ENCODE measurements at regions not wholly inside any gene's neighbourhood (a gene's known extent, or its start where the extent isn't known, plus 50 kb on each side); places are given as distances from the start of the nearest gene placed in this dataset.
"Not testable (repeated sequence)": the region's sequence is repeated elsewhere in the genome, so short reads cannot be mapped to it uniquely, and the experiment has no call there.

DNA sequence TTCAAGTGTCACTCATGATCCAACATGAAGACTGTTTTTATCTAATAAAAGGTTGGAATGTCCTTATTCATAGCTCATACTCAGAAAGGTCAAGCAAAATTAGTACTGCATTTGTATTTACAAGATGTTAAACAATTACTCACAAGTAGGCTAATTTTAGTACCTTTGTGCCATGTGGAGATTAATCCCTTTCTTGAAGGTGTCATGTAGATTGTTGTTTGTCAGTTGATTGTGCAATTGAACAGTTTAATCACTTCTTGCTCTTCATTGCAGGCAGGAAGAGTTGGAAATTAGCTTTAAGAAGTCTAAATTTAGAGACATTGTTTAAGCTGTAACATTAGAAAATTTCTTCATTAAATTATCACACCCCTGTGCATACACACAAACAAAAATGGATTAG, 847.1 kb downstream of the KCNT2 start:
- FAIRE-seq (no peak), DNase-seq (ENCODE audit: low spot score) (no peak)

DNA sequence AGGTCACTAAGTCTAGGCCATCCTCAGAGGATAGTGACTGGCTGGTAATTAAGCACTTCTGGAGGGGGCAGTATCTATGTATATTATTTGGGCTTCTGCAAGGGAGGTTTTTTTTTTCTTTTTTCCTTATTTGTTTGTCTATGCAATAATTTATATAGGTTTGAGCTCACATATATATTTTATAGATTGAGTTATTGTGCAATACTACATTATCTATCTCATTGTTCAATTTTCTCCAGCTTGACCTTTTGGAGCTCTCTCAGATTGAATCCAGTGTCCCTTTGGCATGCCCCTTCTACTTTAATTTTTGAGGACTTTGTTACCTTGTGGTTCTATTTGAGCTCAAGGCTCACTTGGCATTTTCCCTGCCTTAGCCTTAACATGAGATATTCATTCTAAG, 852.1 kb downstream of the KCNT2 start:
- DNase-seq (ENCODE audit: low spot score) (no peak), FAIRE-seq (no peak)

DNA sequence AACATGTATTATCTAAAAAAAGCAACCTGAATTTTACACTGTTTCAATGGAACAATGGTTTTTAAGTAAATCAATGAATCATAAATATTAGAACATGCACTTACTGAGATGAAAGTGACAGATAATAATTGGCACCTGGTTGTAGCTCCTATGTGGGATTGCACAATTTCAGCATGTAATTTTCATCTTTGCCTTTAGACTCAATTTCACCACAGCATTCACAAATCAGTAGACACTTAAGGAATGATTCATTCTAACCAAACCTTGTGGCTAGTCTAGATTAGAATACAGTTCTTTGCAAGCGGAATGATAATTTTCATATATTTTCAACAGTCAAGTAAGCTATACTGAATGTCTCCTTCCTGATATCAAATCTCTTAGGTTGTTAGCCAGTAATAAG, 853.4 kb downstream of the KCNT2 start:
- FAIRE-seq = no peak
- DNase-seq (ENCODE audit: low spot score) = no peak

GRCh38 chr1:195754303-195754702, 853.9 kb downstream of the KCNT2 start:
- no peak for DNase-seq (ENCODE audit: low spot score)
- FAIRE-seq = no peak

GRCh38 chr1:195748969-195749368, 859.3 kb downstream of the KCNT2 start:
- FAIRE-seq (no peak), DNase-seq (ENCODE audit: low spot score) (no peak)

- DNase-seq (ENCODE audit: low spot score) (no peak), FAIRE-seq (no peak)
Observed at GRCh38 chr1:195745189-195746010, 862.8 kb downstream of the KCNT2 start.

- DNase-seq (ENCODE audit: low spot score) = no peak
Observed at GRCh38 chr1:195744256-195744655, 864.0 kb downstream of the KCNT2 start.

GRCh38 chr1:195740862-195741261, 867.4 kb downstream of the KCNT2 start:
- no peak for DNase-seq (ENCODE audit: low spot score)
- no peak for FAIRE-seq

More at GRCh38 chr1:195744256-195744655, 864.0 kb downstream of the KCNT2 start:
- FAIRE-seq = no peak

DNA sequence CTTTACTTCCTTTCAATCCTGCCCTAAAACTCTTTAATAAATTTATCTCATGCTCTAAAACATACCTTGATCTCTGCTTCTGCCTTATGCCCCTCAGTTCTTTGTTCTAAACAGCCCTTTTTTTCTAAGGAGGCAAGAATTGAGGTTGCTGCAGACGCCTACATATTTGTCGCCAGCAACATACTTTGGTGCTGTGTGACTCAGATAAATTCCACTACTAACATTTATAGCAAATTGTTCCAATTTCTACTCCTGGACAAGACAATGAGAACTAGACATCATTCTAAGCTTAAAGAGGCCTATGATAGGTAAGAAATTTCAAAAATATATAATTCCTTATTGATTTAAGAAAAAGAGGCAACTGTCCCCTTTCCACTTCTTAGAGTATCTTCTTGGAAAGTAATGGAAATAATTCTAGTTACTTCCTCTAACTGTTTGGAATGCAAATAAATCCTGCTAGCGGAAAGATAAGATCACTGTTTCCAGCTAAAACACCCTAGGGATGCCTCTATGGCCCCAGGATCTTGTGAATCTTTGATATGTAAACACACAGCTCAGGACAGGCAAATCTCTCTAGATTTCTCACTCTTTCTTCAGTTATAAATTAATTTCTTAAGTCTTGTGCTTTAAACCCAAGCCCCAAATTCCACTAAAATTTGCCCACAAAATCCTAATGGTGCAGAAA, 869.1 kb downstream of the KCNT2 start:
- FAIRE-seq (no peak), DNase-seq (ENCODE audit: low spot score) (peak; percentile 8)

GRCh38 chr1:195735140-195735539, 873.1 kb downstream of the KCNT2 start:
- FAIRE-seq (no peak), DNase-seq (ENCODE audit: low spot score) (no peak)

- FAIRE-seq (no peak), DNase-seq (ENCODE audit: low spot score) (no peak)
Observed at GRCh38 chr1:195733826-195734225, 874.4 kb downstream of the KCNT2 start.

- FAIRE-seq (no peak), DNase-seq (ENCODE audit: low spot score) (no peak)
Observed at GRCh38 chr1:195733408-195733807, 874.8 kb downstream of the KCNT2 start.

GRCh38 chr1:195731385-195731784, 876.9 kb downstream of the KCNT2 start:
- DNase-seq (ENCODE audit: low spot score) = no peak
- FAIRE-seq = no peak

DNA sequence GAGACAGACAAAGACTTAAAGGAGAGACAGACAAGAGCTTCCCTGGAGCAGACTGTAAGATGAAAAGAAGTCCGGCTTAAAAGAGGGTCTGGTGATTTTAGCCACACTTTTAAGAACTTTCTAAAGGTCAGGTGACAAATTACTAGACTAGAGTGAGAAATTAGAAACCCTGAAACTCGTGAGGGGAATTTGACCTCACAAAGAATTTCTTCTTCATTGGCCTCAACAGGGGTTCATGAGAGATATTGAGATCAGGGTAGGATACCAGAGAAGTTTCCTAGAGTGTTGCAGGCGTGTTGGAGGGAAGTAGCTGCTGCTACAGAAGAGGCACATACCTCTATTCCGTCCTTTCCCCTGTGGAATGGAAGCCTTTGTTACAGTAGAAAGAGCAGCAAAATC, 884.4 kb downstream of the KCNT2 start:
- DNase-seq (ENCODE audit: low spot score) (no peak), FAIRE-seq (no peak)

- not testable (repeated sequence) for FAIRE-seq; DNase-seq (ENCODE audit: low spot score)
Observed at GRCh38 chr1:195722852-195723795, 885.1 kb downstream of the KCNT2 start.

- not testable (repeated sequence) for FAIRE-seq; DNase-seq (ENCODE audit: low spot score)
Observed at GRCh38 chr1:195722146-195722545, 886.1 kb downstream of the KCNT2 start.

DNA sequence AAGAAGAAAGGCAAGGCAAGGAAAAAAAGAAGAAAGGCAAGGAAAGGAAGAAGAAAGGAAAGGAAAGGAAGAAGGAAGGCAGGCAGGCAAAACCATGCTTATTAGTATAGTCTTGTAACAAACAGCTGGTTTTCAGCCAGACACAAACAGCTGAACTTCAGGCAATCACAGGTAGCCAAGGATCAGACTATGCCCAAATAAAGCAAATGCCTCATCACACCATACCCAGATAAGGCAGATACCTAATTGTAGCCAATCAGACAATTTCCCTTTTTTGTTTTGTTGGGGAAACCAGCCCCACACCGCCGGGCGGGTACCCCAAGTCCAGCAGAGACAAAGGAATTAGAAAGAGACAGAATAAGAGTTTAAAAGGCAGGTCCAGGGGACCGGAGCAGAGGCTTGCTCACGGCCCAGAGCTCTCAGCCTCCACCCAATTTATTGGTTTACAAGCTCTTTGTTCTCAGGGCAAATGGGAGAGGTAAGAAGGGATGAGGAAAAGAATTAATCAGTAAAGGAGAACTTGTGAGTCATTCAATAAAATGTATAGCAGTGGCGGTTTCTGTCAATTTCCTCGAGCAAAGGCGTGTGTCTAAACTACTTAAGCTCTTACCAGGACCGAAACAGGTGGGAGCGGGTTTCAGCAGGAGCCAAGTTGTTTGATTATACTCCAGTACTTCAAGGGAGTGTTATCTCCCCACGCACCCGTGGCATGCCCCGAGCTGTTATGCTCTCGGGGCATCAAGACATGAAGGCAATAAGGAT, 886.8 kb downstream of the KCNT2 start:
- no peak for DNase-seq (ENCODE audit: low spot score)
- no peak for FAIRE-seq

- peak; percentile 14 for DNase-seq (ENCODE audit: low spot score)
- FAIRE-seq = no peak
Observed at GRCh38 chr1:195717651-195718050, 890.6 kb downstream of the KCNT2 start.

DNA sequence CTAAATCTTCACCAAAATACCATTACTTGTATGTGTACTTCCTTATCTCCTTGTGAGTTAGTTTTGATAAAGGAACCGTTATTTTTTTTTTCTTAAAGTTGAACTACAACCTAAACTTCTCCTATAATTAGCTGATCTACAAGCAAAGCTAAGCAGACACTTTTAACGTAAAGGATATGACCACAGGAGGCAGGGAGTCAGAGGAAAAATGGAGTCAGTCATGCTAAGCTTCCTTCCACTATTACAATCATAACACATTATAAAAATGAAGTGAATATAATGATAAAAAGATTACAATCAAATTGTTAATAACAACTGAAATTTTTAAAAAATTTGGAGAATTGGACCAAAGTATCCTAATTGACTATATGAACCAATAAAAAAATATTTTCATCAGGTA, 892.6 kb downstream of the KCNT2 start:
- FAIRE-seq (no peak), DNase-seq (ENCODE audit: low spot score) (no peak)

DNA sequence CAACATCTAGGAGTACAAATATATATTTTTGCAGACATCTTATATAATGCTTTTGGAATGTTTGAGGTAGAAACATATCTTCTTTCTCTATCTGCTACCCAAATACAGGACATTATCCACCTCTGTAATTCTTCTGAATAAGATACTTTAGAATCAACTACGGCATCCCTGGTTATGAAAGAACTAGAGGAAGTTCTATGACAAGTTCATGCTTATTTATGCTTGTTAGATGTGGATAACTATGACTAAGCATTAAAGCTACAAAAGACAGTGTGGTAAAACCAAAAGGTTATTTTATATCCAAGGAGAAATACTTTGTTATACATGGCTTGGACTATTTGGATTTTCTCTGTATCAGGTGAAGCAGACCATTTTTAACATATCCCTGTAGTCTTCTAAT, 894.0 kb downstream of the KCNT2 start:
- FAIRE-seq (no peak), DNase-seq (ENCODE audit: low spot score) (no peak)

DNA sequence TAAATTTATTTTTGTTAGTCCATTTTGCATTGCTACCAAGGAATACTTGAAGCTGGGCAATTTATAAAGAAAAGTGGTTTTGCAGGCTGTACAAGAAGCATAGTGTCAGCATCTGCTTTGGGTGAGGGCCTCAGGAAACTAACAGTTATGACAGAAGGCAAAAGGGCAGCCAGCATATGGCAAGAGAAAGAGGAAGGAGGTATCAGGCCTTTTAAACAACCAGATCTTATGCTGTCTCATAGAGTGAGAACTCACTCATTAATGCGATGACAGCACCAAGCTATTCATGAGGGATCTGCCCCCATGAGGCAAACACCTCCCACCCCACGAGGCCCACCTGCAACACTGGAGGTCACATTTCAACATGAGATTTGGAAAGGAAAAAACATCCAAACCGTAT, 898.4 kb downstream of the KCNT2 start:
- no peak for FAIRE-seq
- DNase-seq (ENCODE audit: low spot score) = no peak
